Type B pancreatic cell (in vitro differentiated cells): ENCODE measurements at regions not wholly inside any gene's neighbourhood (a gene's known extent, or its start where the extent isn't known, plus 50 kb on each side); places are given as distances from the start of the nearest gene placed in this dataset.

Experiments used
- DNase-seq: peaks from one replicate; pipeline ENCODE4 v3.0.0; 2021; ENCODE audit warnings: mixed read lengths; ENCODE audit not compliant: unreplicated experiment; ENCODE audit errors: extremely low spot score
- H3K27ac Mint-ChIP-seq: 2 replicates; pipeline ENCODE4 v1.8.0; 2021; ENCODE audit warnings: mild to moderate bottlenecking, mixed read lengths
- H3K27me3 Mint-ChIP-seq: 2 replicates; pipeline ENCODE4 v1.8.0; 2021; ENCODE audit warnings: mixed read lengths
- H3K36me3 Mint-ChIP-seq: 2 replicates; pipeline ENCODE4 v1.8.0; 2021; ENCODE audit warnings: mixed read lengths
- H3K4me1 Mint-ChIP-seq: one replicate; pipeline ENCODE4 v1.8.0; 2021; ENCODE audit warnings: mixed read lengths; ENCODE audit not compliant: unreplicated experiment
- H3K4me3 Mint-ChIP-seq: 2 replicates; pipeline ENCODE4 v1.8.0; 2021; ENCODE audit warnings: mild to moderate bottlenecking, mixed read lengths
- H3K9me3 Mint-ChIP-seq: 2 replicates; pipeline ENCODE4 v1.8.0; 2021; ENCODE audit warnings: mixed read lengths
- CTCF ChIP-seq: fragments of 200-600 bp; sonication (generic); conservative IDR thresholded peaks from 2 replicates; pipeline ENCODE4 v1.5.0; 2021; ENCODE audit warnings: antibody characterized with exemption, mild to moderate bottlenecking

GRCh38 chr1:81420760-81421159 is 380.0 kb upstream of the ADGRL2 start:
- Mint-ChIP-seq H3K27me3 (no peaks in the 10 kb centered on the region), H3K36me3 (no peaks in the 10 kb centered on the region), H3K27ac (no peak overlapping the region), H3K4me3 (no peak overlapping the region), H3K9me3 (no peaks in the 10 kb centered on the region), H3K4me1 (no peaks in the 10 kb centered on the region)
- DNase-seq, result no peak
- TF ChIP-seq CTCF, result no peak

GRCh38 chr1:81414488-81415015 is 386.2 kb upstream of the ADGRL2 start:
- no peak for DNase-seq
- H3K4me3 Mint-ChIP-seq, result no peak overlapping the region
- H3K4me1 Mint-ChIP-seq, result peaks cover 13% of the 10 kb centered on the region
- TF ChIP-seq CTCF, result peak; percentile 85
- no peaks in the 10 kb centered on the region for H3K36me3 Mint-ChIP-seq
- no peaks in the 10 kb centered on the region for H3K27me3 Mint-ChIP-seq
- H3K27ac Mint-ChIP-seq, result no peak overlapping the region
- no peaks in the 10 kb centered on the region for H3K9me3 Mint-ChIP-seq

DNA sequence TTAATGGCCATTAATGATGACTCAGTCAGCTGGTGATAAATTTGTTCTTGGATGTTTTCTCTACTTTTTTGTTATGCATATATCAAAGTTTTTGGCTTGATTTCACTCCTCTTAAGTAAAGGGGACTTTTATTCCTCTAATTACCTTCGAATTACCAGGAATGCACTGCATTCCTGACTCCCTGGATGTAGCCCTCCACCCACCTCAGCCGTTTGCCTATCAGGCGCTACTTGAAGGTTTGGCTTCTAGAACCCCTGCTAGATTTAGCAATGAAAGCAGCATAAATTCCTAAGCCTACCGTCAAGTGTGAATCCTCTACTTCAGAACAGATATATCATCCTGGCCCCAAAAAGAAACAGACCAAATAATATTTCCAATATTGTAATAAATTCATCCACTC is 387.8 kb upstream of the ADGRL2 start:
- TF ChIP-seq CTCF, result no peak
- H3K4me1 Mint-ChIP-seq, result peaks cover 20% of the 10 kb centered on the region
- DNase-seq, result no peak
- H3K36me3 Mint-ChIP-seq, result no peaks in the 10 kb centered on the region
- H3K4me3 Mint-ChIP-seq, result no peak overlapping the region
- no peaks in the 10 kb centered on the region for H3K9me3 Mint-ChIP-seq
- H3K27me3 Mint-ChIP-seq, result no peaks in the 10 kb centered on the region
- no peak overlapping the region for H3K27ac Mint-ChIP-seq

GRCh38 chr1:81410941-81411340 is 389.8 kb upstream of the ADGRL2 start:
- peaks cover 39% of the 10 kb centered on the region for H3K4me1 Mint-ChIP-seq
- TF ChIP-seq CTCF, result no peak

GRCh38 chr1:81410351-81410750 is 390.4 kb upstream of the ADGRL2 start:
- no peaks in the 10 kb centered on the region for H3K9me3 Mint-ChIP-seq
- peaks cover 39% of the 10 kb centered on the region for H3K4me1 Mint-ChIP-seq

More at GRCh38 chr1:81410941-81411340, 389.8 kb upstream of the ADGRL2 start:
- Mint-ChIP-seq H3K27me3 (peaks cover 5% of the 10 kb centered on the region), H3K9me3 (no peaks in the 10 kb centered on the region), H3K27ac (no peak overlapping the region), H3K4me3 (no peak overlapping the region), H3K36me3 (no peaks in the 10 kb centered on the region)
- no peak for DNase-seq

More at GRCh38 chr1:81410351-81410750, 390.4 kb upstream of the ADGRL2 start:
- no peak for DNase-seq
- Mint-ChIP-seq H3K36me3 (no peaks in the 10 kb centered on the region), H3K4me3 (no peak overlapping the region), H3K27ac (no peak overlapping the region), H3K27me3 (peaks cover 5% of the 10 kb centered on the region)
- no peak for TF ChIP-seq CTCF
